HUES64 (cell line): ENCODE measurements at regions not wholly inside any gene's neighbourhood (a gene's known extent, or its start where the extent isn't known, plus 50 kb on each side); places are given as distances from the start of the nearest gene placed in this dataset.

Source experiments
- H3K27ac ChIP-seq: 2 replicates; pipeline ENCODE4 v1.7.0; 2013; ENCODE audit warnings: low read depth, low read length, inconsistent platforms
- H3K27me3 ChIP-seq: 2 replicates; pipeline ENCODE4 v1.6.1; 2013; ENCODE audit warnings: mild to moderate bottlenecking, low read length; ENCODE audit not compliant: insufficient read depth
- H3K36me3 ChIP-seq: 2 replicates; pipeline ENCODE4 v1.6.1; 2013; ENCODE audit warnings: mild to moderate bottlenecking, low read length; ENCODE audit not compliant: insufficient read depth
- H3K4me1 ChIP-seq: 2 replicates; pipeline ENCODE4 v1.6.1; 2013; ENCODE audit warnings: mild to moderate bottlenecking, low read length, moderate library complexity; ENCODE audit not compliant: insufficient read depth
- H3K4me3 ChIP-seq: 2 replicates; pipeline ENCODE4 v1.5.1; 2013; ENCODE audit warnings: mild to moderate bottlenecking, low read length, moderate library complexity
- H3K9ac ChIP-seq: 2 replicates; pipeline ENCODE4 v1.6.1; 2013; ENCODE audit warnings: mild to moderate bottlenecking, low read depth, low read length
- H3K9me3 ChIP-seq: 2 replicates; pipeline ENCODE4 v1.6.1; 2013; ENCODE audit warnings: low read depth, low read length; ENCODE audit not compliant: insufficient read depth
- WGBS: fragments of 150-250, 120-280 bp; methylation state at CpG from one replicate; pipeline ENCODE4 v1.1.7; 2013; ENCODE audit warnings: missing lambda C conversion rate; 5-methylcytosine and 5-hydroxymethylcytosine counted together

GRCh38 chr4:152255437-152255836, 280.5 kb downstream of the FBXW7 start:
- 79% methylated on average over 4 of the region's 4 CpGs for WGBS
- no peaks in the 10 kb centered on the region for H3K36me3 ChIP-seq
- no peaks in the 10 kb centered on the region for H3K27me3 ChIP-seq
- no peak overlapping the region for H3K27ac ChIP-seq
- H3K9ac ChIP-seq, result no peak overlapping the region
- H3K9me3 ChIP-seq, result 0 out of 2 replicates have a peak, but pooled peaks cover 3% of the 10 kb centered on the region
- no peak overlapping the region for H3K4me3 ChIP-seq
- H3K4me1 ChIP-seq, result peaks cover 11% of the 10 kb centered on the region; the same call in 1 of the 2 replicates

GRCh38 chr4:152248347-152248746, 287.5 kb downstream of the FBXW7 start:
- H3K9ac ChIP-seq, result no peak overlapping the region
- H3K27ac ChIP-seq, result no peak overlapping the region
- no peaks in the 10 kb centered on the region for H3K36me3 ChIP-seq
- no peak overlapping the region for H3K4me3 ChIP-seq
- 94% methylated on average over 9 of the region's 9 CpGs for WGBS
- H3K27me3 ChIP-seq, result no peaks in the 10 kb centered on the region
- peaks cover 2% of the 10 kb centered on the region for H3K4me1 ChIP-seq
- H3K9me3 ChIP-seq, result 0 out of 2 replicates have a peak, but pooled peaks cover 3% of the 10 kb centered on the region

GRCh38 chr4:152247271-152247975, 288.5 kb downstream of the FBXW7 start:
- Histone ChIP-seq H3K27me3 (no peaks in the 10 kb centered on the region), H3K27ac (no peak overlapping the region), H3K4me1 (peaks cover 7% of the 10 kb centered on the region), H3K9ac (no peak overlapping the region), H3K36me3 (no peaks in the 10 kb centered on the region), H3K9me3 (no peaks in the 10 kb centered on the region), H3K4me3 (no peak overlapping the region)
- WGBS, result 88% methylated on average over 19 of the region's 19 CpGs

- no peak overlapping the region for H3K4me3 ChIP-seq
- H3K9me3 ChIP-seq, result no peaks in the 10 kb centered on the region
- H3K36me3 ChIP-seq, result no peaks in the 10 kb centered on the region
- WGBS, result 85% methylated on average over 13 of the region's 13 CpGs
- no peak overlapping the region for H3K27ac ChIP-seq
- H3K4me1 ChIP-seq, result peaks cover 7% of the 10 kb centered on the region
- H3K27me3 ChIP-seq, result no peaks in the 10 kb centered on the region
- no peak overlapping the region for H3K9ac ChIP-seq
Observed at GRCh38 chr4:152246659-152247058, 289.2 kb downstream of the FBXW7 start.

GRCh38 chr4:152245680-152246079, 290.2 kb downstream of the FBXW7 start:
- WGBS, result 80% methylated on average over 1 of the region's 1 CpG
- no peak overlapping the region for H3K4me3 ChIP-seq
- H3K27ac ChIP-seq, result no peak overlapping the region
- peaks cover 7% of the 10 kb centered on the region for H3K4me1 ChIP-seq
- H3K9me3 ChIP-seq, result no peaks in the 10 kb centered on the region
- H3K9ac ChIP-seq, result no peak overlapping the region
- no peaks in the 10 kb centered on the region for H3K36me3 ChIP-seq
- H3K27me3 ChIP-seq, result no peaks in the 10 kb centered on the region

- no peaks in the 10 kb centered on the region for H3K27me3 ChIP-seq
- no peaks in the 10 kb centered on the region for H3K9me3 ChIP-seq
- no peak overlapping the region for H3K9ac ChIP-seq
- H3K36me3 ChIP-seq, result no peaks in the 10 kb centered on the region
- peaks cover 7% of the 10 kb centered on the region for H3K4me1 ChIP-seq
- no peak overlapping the region for H3K4me3 ChIP-seq
- no peak overlapping the region for H3K27ac ChIP-seq
- 83% methylated on average over 2 of the region's 2 CpGs for WGBS
Observed at GRCh38 chr4:152244659-152245058, 291.2 kb downstream of the FBXW7 start.

GRCh38 chr4:152243896-152244595, 291.8 kb downstream of the FBXW7 start:
- 89% methylated on average over 11 of the region's 11 CpGs for WGBS
- Histone ChIP-seq H3K9me3 (no peaks in the 10 kb centered on the region), H3K4me3 (no peak overlapping the region), H3K27ac (no peak overlapping the region), H3K27me3 (no peaks in the 10 kb centered on the region), H3K36me3 (no peaks in the 10 kb centered on the region), H3K4me1 (peaks cover 7% of the 10 kb centered on the region), H3K9ac (no peak overlapping the region)

GRCh38 chr4:152243206-152243605, 292.7 kb downstream of the FBXW7 start:
- H3K27me3 ChIP-seq, result no peaks in the 10 kb centered on the region
- no peaks in the 10 kb centered on the region for H3K9me3 ChIP-seq
- H3K4me3 ChIP-seq, result no peak overlapping the region
- WGBS, result 94% methylated on average over 2 of the region's 2 CpGs
- no peak overlapping the region for H3K27ac ChIP-seq
- no peaks in the 10 kb centered on the region for H3K36me3 ChIP-seq
- H3K9ac ChIP-seq, result no peak overlapping the region
- peaks cover 7% of the 10 kb centered on the region for H3K4me1 ChIP-seq

- Histone ChIP-seq H3K9ac (no peak overlapping the region), H3K4me3 (no peak overlapping the region), H3K27ac (no peak overlapping the region), H3K36me3 (no peaks in the 10 kb centered on the region), H3K27me3 (no peaks in the 10 kb centered on the region), H3K9me3 (no peaks in the 10 kb centered on the region), H3K4me1 (peaks cover 7% of the 10 kb centered on the region)
- WGBS, result 89% methylated on average over 1 of the region's 1 CpG
Observed at GRCh38 chr4:152240232-152240631, 295.7 kb downstream of the FBXW7 start.

GRCh38 chr4:152239216-152239615, 296.7 kb downstream of the FBXW7 start:
- no peaks in the 10 kb centered on the region for H3K36me3 ChIP-seq
- H3K9me3 ChIP-seq, result no peaks in the 10 kb centered on the region
- H3K27me3 ChIP-seq, result no peaks in the 10 kb centered on the region
- H3K4me3 ChIP-seq, result no peak overlapping the region
- H3K4me1 ChIP-seq, result peaks cover 7% of the 10 kb centered on the region
- no peak overlapping the region for H3K9ac ChIP-seq
- H3K27ac ChIP-seq, result no peak overlapping the region

- Histone ChIP-seq H3K27ac (no peak overlapping the region), H3K9ac (no peak overlapping the region), H3K4me3 (no peak overlapping the region), H3K9me3 (no peaks in the 10 kb centered on the region), H3K36me3 (no peaks in the 10 kb centered on the region), H3K27me3 (no peaks in the 10 kb centered on the region), H3K4me1 (no peaks in the 10 kb centered on the region)
- 95% methylated on average over 2 of the region's 3 CpGs for WGBS
Observed at GRCh38 chr4:152236519-152237056, 299.3 kb downstream of the FBXW7 start.
